WTC11 (cell line): ENCODE measurements at regions not wholly inside any gene's neighbourhood (a gene's known extent, or its start where the extent isn't known, plus 50 kb on each side); places are given as distances from the start of the nearest gene placed in this dataset.

Experiments used
- ATAC-seq: fragments of 200-7000 bp; cut with Tn5 transposase; 2 replicates; pipeline ENCODE4 v1.10.0; 2021; ENCODE audit warnings: mild to moderate bottlenecking, moderate library complexity
- CTCF ChIA-PET: fragments of 300-600 bp; sonication (Branson Sonifier 250); formaldehyde crosslinking; loops from one replicate; lab custom pipeline; 2021; ENCODE audit warnings: antibody characterized with exemption; lab: Charles Lee
- POLR2A ChIA-PET: fragments of 350-600 bp; sonication (Branson Sonifier 250); formaldehyde crosslinking; loops from one replicate; lab custom pipeline; 2021; ENCODE audit warnings: antibody characterized with exemption; lab: Charles Lee
- DNase-seq: peaks from one replicate; pipeline ENCODE4 v3.0.0; 2021; ENCODE audit warnings: low spot score
- H3K27ac Mint-ChIP-seq: 2 replicates; pipeline ENCODE4 v1.8.0; 2021; ENCODE audit warnings: mixed read lengths
- H3K27me3 Mint-ChIP-seq: 2 replicates; pipeline ENCODE4 v1.8.0; 2021; ENCODE audit warnings: low read depth, mild to moderate bottlenecking, moderate library complexity, mixed read lengths
- H3K36me3 Mint-ChIP-seq: 2 replicates; pipeline ENCODE4 v1.8.0; 2021; ENCODE audit warnings: mixed read lengths
- H3K4me1 Mint-ChIP-seq: 2 replicates; pipeline ENCODE4 v1.8.0; 2022; ENCODE audit warnings: mixed read lengths
- H3K4me3 Mint-ChIP-seq: 2 replicates; pipeline ENCODE4 v1.8.0; 2021; ENCODE audit warnings: mild to moderate bottlenecking, moderate library complexity, mixed read lengths
- H3K9me3 Mint-ChIP-seq: 2 replicates; pipeline ENCODE4 v1.8.0; 2021; ENCODE audit warnings: mixed read lengths
- CBFB ChIP-seq: sonication (generic); formaldehyde crosslinking; IDR thresholded peaks from 2 replicates; pipeline ENCODE4 v1.8.1; 2022; ENCODE audit warnings: mild to moderate bottlenecking, low read depth, missing genetic modification reagents
- CREM ChIP-seq: sonication (generic); formaldehyde crosslinking; IDR thresholded peaks from 2 replicates; pipeline ENCODE4 v1.8.1; 2022; ENCODE audit warnings: mild to moderate bottlenecking, missing genetic modification reagents, moderate library complexity
- E2F1 ChIP-seq: sonication (generic); formaldehyde crosslinking; IDR thresholded peaks from 2 replicates; pipeline ENCODE4 v1.8.0; 2022; ENCODE audit warnings: mild to moderate bottlenecking, missing genetic modification reagents
- EMX1 ChIP-seq: fragments of 250-450 bp; sonication (Bioruptor Pico); IDR thresholded peaks from 2 replicates; pipeline ENCODE4 v1.8.0; 2021; ENCODE audit warnings: mild to moderate bottlenecking
- ETV6 ChIP-seq: sonication (generic); formaldehyde crosslinking; IDR thresholded peaks from 2 replicates; pipeline ENCODE4 v1.8.1; 2022; ENCODE audit warnings: mild to moderate bottlenecking, missing genetic modification reagents
- FOXJ3 ChIP-seq: sonication (generic); formaldehyde crosslinking; IDR thresholded peaks from 2 replicates; pipeline ENCODE4 v1.9.0; 2021; ENCODE audit warnings: missing genetic modification reagents, mild to moderate bottlenecking, borderline replicate concordance
- IRF1 ChIP-seq: sonication (generic); formaldehyde crosslinking; IDR thresholded peaks from 2 replicates; pipeline ENCODE4 v1.8.0; 2023; ENCODE audit warnings: missing genetic modification reagents
- MAX ChIP-seq: sonication (generic); formaldehyde crosslinking; IDR thresholded peaks from 2 replicates; pipeline ENCODE4 v1.8.0; 2022; ENCODE audit warnings: mild to moderate bottlenecking, missing genetic modification reagents
- MYBL2 ChIP-seq: sonication (generic); formaldehyde crosslinking; IDR thresholded peaks from 2 replicates; pipeline ENCODE4 v1.8.1; 2023; ENCODE audit warnings: mild to moderate bottlenecking, moderate library complexity, missing genetic modification reagents
- NFYB ChIP-seq: sonication (generic); formaldehyde crosslinking; conservative IDR thresholded peaks from 2 replicates; pipeline ENCODE4 v1.8.0; 2022; ENCODE audit warnings: low read depth, missing genetic modification reagents
- SMAD4 ChIP-seq: sonication (generic); formaldehyde crosslinking; IDR thresholded peaks from 2 replicates; pipeline ENCODE4 v1.8.0; 2022; ENCODE audit warnings: mild to moderate bottlenecking, missing genetic modification reagents
- ZNF263 ChIP-seq: sonication (generic); formaldehyde crosslinking; IDR thresholded peaks from 2 replicates; pipeline ENCODE4 v1.8.1; 2022; ENCODE audit warnings: low read depth, mild to moderate bottlenecking, moderate library complexity, missing genetic modification reagents
- ZNF416 ChIP-seq: fragments of 250-450 bp; sonication (Bioruptor Pico); IDR thresholded peaks from 2 replicates; pipeline ENCODE4 v1.9.0; 2021; ENCODE audit warnings: mild to moderate bottlenecking, inconsistent platforms
- ZNF532 ChIP-seq: fragments of 250-450 bp; sonication (Bioruptor Pico); IDR thresholded peaks from 2 replicates; pipeline ENCODE4 v1.9.0; 2021; ENCODE audit warnings: mild to moderate bottlenecking, borderline replicate concordance
- TF ChIP-seq, protein P1 (sequence below): sonication (generic); formaldehyde crosslinking; IDR thresholded peaks from 2 replicates; pipeline ENCODE4 v1.8.1; 2023; ENCODE audit warnings: mild to moderate bottlenecking, missing genetic modification reagents
- TF ChIP-seq, protein P2 (sequence below): sonication (generic); formaldehyde crosslinking; IDR thresholded peaks from 2 replicates; pipeline ENCODE4 v1.8.0; 2023; ENCODE audit warnings: mild to moderate bottlenecking, missing genetic modification reagents
- TF ChIP-seq, protein P3 (sequence below): sonication (generic); formaldehyde crosslinking; IDR thresholded peaks from 2 replicates; pipeline ENCODE4 v1.8.1; 2022; ENCODE audit warnings: low read depth, missing genetic modification reagents, borderline replicate concordance

DNA sequence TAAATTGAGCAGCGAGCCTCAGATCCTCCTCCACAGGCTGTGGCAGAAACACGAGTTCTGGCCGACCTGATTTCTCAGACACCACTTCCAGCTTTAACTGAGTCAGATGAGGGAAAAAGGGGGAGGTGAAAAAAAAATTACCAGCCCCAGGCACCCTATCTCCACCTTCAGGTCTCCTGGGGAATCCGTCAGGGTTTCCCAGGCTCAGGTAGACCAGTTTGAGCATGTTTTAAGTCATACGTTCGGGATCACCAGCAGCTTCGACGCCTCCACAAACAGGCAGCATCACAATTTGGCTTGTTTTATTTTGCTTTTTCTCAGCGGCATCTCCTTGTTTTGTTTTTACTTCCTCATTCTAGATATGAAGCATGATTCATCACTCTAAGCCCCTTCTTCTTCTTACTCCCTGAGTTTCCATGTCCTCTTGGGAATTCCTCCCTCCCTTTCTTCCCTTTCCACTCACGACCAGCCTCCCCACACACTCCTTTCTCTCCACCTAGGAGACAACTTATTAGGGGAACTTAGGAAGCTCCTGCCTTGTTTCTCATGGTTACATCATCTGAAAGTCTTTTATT is 190.1 kb downstream of the ZNF621 start:
- Mint-ChIP-seq H3K9me3 (peaks cover 4% of the 10 kb centered on the region), H3K36me3 (no peaks in the 10 kb centered on the region), H3K27ac (no peak overlapping the region), H3K27me3 (peaks cover 3% of the 10 kb centered on the region; the same call in 1 of the 2 replicates), H3K4me3 (no peak overlapping the region), H3K4me1 (no peaks in the 10 kb centered on the region; the same call in none of the 2 replicates)
- peak; percentile 34; the same call in 1 of the 2 replicates for ATAC-seq
- ChIA-PET POLR2A (no interaction called here), CTCF (no interaction called here)
- TF ChIP-seq CBFB (CRISPR knock-in tag) (no peak), E2F1 (CRISPR knock-in tag) (no peak), MAX (peak; percentile 29; the same call in 1 of the 2 replicates), FOXJ3 (CRISPR knock-in tag) (no peak), ZNF263 (CRISPR knock-in tag) (no peak)
- TF ChIP-seq, protein P1, sequence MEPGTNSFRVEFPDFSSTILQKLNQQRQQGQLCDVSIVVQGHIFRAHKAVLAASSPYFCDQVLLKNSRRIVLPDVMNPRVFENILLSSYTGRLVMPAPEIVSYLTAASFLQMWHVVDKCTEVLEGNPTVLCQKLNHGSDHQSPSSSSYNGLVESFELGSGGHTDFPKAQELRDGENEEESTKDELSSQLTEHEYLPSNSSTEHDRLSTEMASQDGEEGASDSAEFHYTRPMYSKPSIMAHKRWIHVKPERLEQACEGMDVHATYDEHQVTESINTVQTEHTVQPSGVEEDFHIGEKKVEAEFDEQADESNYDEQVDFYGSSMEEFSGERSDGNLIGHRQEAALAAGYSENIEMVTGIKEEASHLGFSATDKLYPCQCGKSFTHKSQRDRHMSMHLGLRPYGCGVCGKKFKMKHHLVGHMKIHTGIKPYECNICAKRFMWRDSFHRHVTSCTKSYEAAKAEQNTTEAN (CRISPR knock-in tag): no peak
- DNase-seq: no peak

DNA sequence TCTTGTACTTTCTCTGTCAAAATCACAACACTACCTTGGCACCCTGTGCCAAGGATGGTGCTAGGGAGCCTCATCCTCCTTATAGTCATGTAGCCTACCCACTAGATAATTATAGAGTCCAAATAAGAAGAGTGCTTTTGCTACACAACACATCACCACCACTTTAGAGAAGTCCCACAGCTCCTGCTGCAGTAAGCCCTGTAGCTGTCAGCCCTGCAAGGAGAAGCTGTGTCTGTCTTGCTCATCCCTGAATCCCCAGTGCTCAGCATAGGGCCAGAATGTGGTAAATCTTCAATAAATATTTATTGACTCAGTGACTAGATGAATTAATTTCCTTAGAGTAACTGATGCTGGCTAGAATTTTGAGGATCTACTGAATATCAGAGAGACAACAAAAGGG is 190.8 kb downstream of the ZNF621 start:
- Mint-ChIP-seq H3K4me1 (peaks cover 6% of the 10 kb centered on the region), H3K27me3 (peaks cover 3% of the 10 kb centered on the region; the same call in 1 of the 2 replicates), H3K4me3 (no peak overlapping the region), H3K36me3 (no peaks in the 10 kb centered on the region), H3K27ac (no peak overlapping the region), H3K9me3 (peaks cover 4% of the 10 kb centered on the region)
- TF ChIP-seq SMAD4 (CRISPR knock-in tag) (no peak), EMX1 (CRISPR knock-in tag) (no peak), ZNF532 (CRISPR knock-in tag) (no peak), CREM (CRISPR knock-in tag) (no peak), ETV6 (CRISPR knock-in tag) (no peak), MYBL2 (CRISPR knock-in tag) (no peak), ZNF263 (CRISPR knock-in tag) (no peak), NFYB (CRISPR knock-in tag) (no peak), IRF1 (CRISPR knock-in tag) (no peak), ZNF416 (CRISPR knock-in tag) (no peak)
- TF ChIP-seq, protein P2, sequence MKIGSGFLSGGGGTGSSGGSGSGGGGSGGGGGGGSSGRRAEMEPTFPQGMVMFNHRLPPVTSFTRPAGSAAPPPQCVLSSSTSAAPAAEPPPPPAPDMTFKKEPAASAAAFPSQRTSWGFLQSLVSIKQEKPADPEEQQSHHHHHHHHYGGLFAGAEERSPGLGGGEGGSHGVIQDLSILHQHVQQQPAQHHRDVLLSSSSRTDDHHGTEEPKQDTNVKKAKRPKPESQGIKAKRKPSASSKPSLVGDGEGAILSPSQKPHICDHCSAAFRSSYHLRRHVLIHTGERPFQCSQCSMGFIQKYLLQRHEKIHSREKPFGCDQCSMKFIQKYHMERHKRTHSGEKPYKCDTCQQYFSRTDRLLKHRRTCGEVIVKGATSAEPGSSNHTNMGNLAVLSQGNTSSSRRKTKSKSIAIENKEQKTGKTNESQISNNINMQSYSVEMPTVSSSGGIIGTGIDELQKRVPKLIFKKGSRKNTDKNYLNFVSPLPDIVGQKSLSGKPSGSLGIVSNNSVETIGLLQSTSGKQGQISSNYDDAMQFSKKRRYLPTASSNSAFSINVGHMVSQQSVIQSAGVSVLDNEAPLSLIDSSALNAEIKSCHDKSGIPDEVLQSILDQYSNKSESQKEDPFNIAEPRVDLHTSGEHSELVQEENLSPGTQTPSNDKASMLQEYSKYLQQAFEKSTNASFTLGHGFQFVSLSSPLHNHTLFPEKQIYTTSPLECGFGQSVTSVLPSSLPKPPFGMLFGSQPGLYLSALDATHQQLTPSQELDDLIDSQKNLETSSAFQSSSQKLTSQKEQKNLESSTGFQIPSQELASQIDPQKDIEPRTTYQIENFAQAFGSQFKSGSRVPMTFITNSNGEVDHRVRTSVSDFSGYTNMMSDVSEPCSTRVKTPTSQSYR (CRISPR knock-in tag): no peak
- TF ChIP-seq, protein P3, sequence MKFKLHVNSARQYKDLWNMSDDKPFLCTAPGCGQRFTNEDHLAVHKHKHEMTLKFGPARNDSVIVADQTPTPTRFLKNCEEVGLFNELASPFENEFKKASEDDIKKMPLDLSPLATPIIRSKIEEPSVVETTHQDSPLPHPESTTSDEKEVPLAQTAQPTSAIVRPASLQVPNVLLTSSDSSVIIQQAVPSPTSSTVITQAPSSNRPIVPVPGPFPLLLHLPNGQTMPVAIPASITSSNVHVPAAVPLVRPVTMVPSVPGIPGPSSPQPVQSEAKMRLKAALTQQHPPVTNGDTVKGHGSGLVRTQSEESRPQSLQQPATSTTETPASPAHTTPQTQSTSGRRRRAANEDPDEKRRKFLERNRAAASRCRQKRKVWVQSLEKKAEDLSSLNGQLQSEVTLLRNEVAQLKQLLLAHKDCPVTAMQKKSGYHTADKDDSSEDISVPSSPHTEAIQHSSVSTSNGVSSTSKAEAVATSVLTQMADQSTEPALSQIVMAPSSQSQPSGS (CRISPR knock-in tag): no peak
- ChIA-PET POLR2A (no interaction called here), CTCF (no interaction called here)
- ATAC-seq (no peak), DNase-seq (no peak)
